BE2C (cell line): ENCODE measurements at regions not wholly inside any gene's neighbourhood (a gene's known extent, or its start where the extent isn't known, plus 50 kb on each side); places are given as distances from the start of the nearest gene placed in this dataset.

Experiments
- DNase-seq: peaks from one replicate; pipeline ENCODE4 v3.0.0-alpha.2; 2020
- H3K27me3 ChIP-seq: fragments of 250-450 bp; sonication (Bioruptor Pico); 2 replicates; pipeline ENCODE4 v1.5.1; 2020; ENCODE audit warnings: mild to moderate bottlenecking
- H3K36me3 ChIP-seq: fragments of 250-450 bp; sonication (Bioruptor Pico); 2 replicates; pipeline ENCODE4 v1.5.1; 2020; ENCODE audit warnings: mild to moderate bottlenecking
- H3K4me1 ChIP-seq: fragments of 250-450 bp; sonication (Bioruptor Pico); 2 replicates; pipeline ENCODE4 v1.5.1; 2020
- H3K4me3 ChIP-seq: 2 replicates; pipeline ENCODE4 v1.5.1; 2011; ENCODE audit warnings: low read depth, low read length
- H3K9me3 ChIP-seq: fragments of 250-450 bp; sonication (Bioruptor Pico); 2 replicates; pipeline ENCODE4 v1.5.1; 2020
- CTCF ChIP-seq: IDR thresholded peaks from 2 replicates; pipeline ENCODE4 v1.5.1; 2012; ENCODE audit warnings: mild to moderate bottlenecking, low read depth, low read length

- Histone ChIP-seq H3K9me3 (no peaks in the 10 kb centered on the region), H3K36me3 (no peaks in the 10 kb centered on the region), H3K27me3 (no peaks in the 10 kb centered on the region), H3K4me3 (no peak overlapping the region), H3K4me1 (no peaks in the 10 kb centered on the region)
- no peak for DNase-seq
- no peak for TF ChIP-seq CTCF
These were observed 319.6 kb upstream of the E2F7 start for GRCh38 chr12:77384941-77385340.

GRCh38 chr12:77382096-77382742, 316.9 kb upstream of the E2F7 start:
- no peak overlapping the region for H3K4me3 ChIP-seq
- H3K9me3 ChIP-seq, result no peaks in the 10 kb centered on the region
- no peak for TF ChIP-seq CTCF
- H3K36me3 ChIP-seq, result no peaks in the 10 kb centered on the region
- H3K4me1 ChIP-seq, result no peaks in the 10 kb centered on the region
- H3K27me3 ChIP-seq, result no peaks in the 10 kb centered on the region
- no peak for DNase-seq

GRCh38 chr12:77377622-77378021, 312.3 kb upstream of the E2F7 start:
- no peak overlapping the region for H3K4me3 ChIP-seq

GRCh38 chr12:77377116-77377515, 311.7 kb upstream of the E2F7 start:
- Histone ChIP-seq H3K36me3 (no peaks in the 10 kb centered on the region), H3K27me3 (no peaks in the 10 kb centered on the region), H3K4me3 (no peak overlapping the region), H3K4me1 (no peaks in the 10 kb centered on the region), H3K9me3 (no peaks in the 10 kb centered on the region)
- no peak for DNase-seq
- TF ChIP-seq CTCF, result no peak

More at GRCh38 chr12:77377622-77378021, 312.3 kb upstream of the E2F7 start:
- TF ChIP-seq CTCF, result no peak
- Histone ChIP-seq H3K9me3 (no peaks in the 10 kb centered on the region), H3K36me3 (no peaks in the 10 kb centered on the region), H3K27me3 (no peaks in the 10 kb centered on the region), H3K4me1 (no peaks in the 10 kb centered on the region)
- DNase-seq, result no peak

GRCh38 chr12:77374673-77375072, 309.3 kb upstream of the E2F7 start:
- no peaks in the 10 kb centered on the region for H3K9me3 ChIP-seq
- no peaks in the 10 kb centered on the region for H3K4me1 ChIP-seq
- TF ChIP-seq CTCF, result no peak
- no peaks in the 10 kb centered on the region for H3K27me3 ChIP-seq
- no peaks in the 10 kb centered on the region for H3K36me3 ChIP-seq
- no peak for DNase-seq
- no peak overlapping the region for H3K4me3 ChIP-seq

- Histone ChIP-seq H3K27me3 (no peaks in the 10 kb centered on the region), H3K4me1 (no peaks in the 10 kb centered on the region), H3K36me3 (no peaks in the 10 kb centered on the region), H3K4me3 (no peak overlapping the region), H3K9me3 (no peaks in the 10 kb centered on the region)
- no peak for DNase-seq
- TF ChIP-seq CTCF, result no peak
These were observed 307.1 kb upstream of the E2F7 start for GRCh38 chr12:77372494-77372893.
